B cell (primary cell): ENCODE measurements at regions not wholly inside any gene's neighbourhood (a gene's known extent, or its start where the extent isn't known, plus 50 kb on each side); places are given as distances from the start of the nearest gene placed in this dataset.

Experiments
- ATAC-seq: fragments of 200-7000 bp; cut with Tn5 transposase; one replicate; pipeline ENCODE4 v1.10.0; 2021; ENCODE audit warnings: low read depth, mild to moderate bottlenecking, moderate number of reproducible peaks, moderate library complexity
- CTCF ChIA-PET: fragments of 350-600 bp; sonication (Branson Sonifier 250); formaldehyde crosslinking; loops from one replicate; lab custom pipeline; 2021; ENCODE audit warnings: antibody characterized with exemption, inconsistent platforms; lab: Charles Lee
- POLR2A ChIA-PET: fragments of 350-600 bp; sonication (Branson Sonifier 250); formaldehyde crosslinking; loops from one replicate; lab custom pipeline; 2021; ENCODE audit warnings: antibody characterized with exemption; lab: Charles Lee
- DNase-seq: peaks from one replicate; pipeline ENCODE4 v3.0.0; 2013
- H2AFZ ChIP-seq: 2 replicates; pipeline ENCODE4 v1.6.1; 2012; ENCODE audit warnings: mild to moderate bottlenecking, low read depth, low read length; ENCODE audit not compliant: insufficient read depth, poor library complexity, severe bottlenecking
- H3K27ac ChIP-seq, 2 donors: 1 replicate in 1 of 2; 2 replicates in 1 of 2; pipeline ENCODE4 v1.5.1; 2012 to 2013; ENCODE audit warnings: low read length in 2 of 2, mild to moderate bottlenecking in 2 of 2, moderate library complexity in 1 of 2
- H3K27me3 ChIP-seq, 4 experiments: fragments of 200-600 bp in 1 of 4; sonication (generic) in 1 of 4; replicated peaks in 1 of 4; 1 replicate in 2 of 4; 2 replicates in 2 of 4; pipeline versions ENCODE4 v1.6.1 to v1.7.0; 2013 to 2016; ENCODE audit warnings: low read length in 3 of 4, mild to moderate bottlenecking in 2 of 4, mixed read lengths in 1 of 4, moderate library complexity in 1 of 4; ENCODE audit not compliant: insufficient read depth in 4 of 4, control insufficient read depth in 3 of 4; ENCODE audit errors: control extremely low read depth in 1 of 4
- H3K36me3 ChIP-seq, 2 experiments: replicated peaks in 1 of 2; 1 replicate in 1 of 2; 2 replicates in 1 of 2; pipeline versions ENCODE4 v1.6.1 to v1.7.1; 2013; ENCODE audit warnings: low read length in 1 of 2; ENCODE audit not compliant: insufficient read depth in 2 of 2, control insufficient read depth in 1 of 2; ENCODE audit errors: control extremely low read depth in 1 of 2, extremely low read depth in 1 of 2
- H3K4me1 ChIP-seq, 2 donors: fragments of 200-600 bp in 1 of 2; sonication (generic) in 1 of 2; 1 replicate in 1 of 2; 2 replicates in 1 of 2; pipeline versions ENCODE4 v1.5.1 to v1.6.1; 2013 to 2017; ENCODE audit warnings: low read length in 2 of 2; ENCODE audit not compliant: control insufficient read depth in 2 of 2, insufficient read depth in 2 of 2
- H3K4me2 ChIP-seq: replicated peaks from 2 replicates; pipeline ENCODE3; 2012; ENCODE audit warnings: mild to moderate bottlenecking, low read depth, low read length; ENCODE audit not compliant: poor library complexity, severe bottlenecking
- H3K4me3 ChIP-seq, 5 experiments: fragments of 200-600 bp in 1 of 5; sonication (generic) in 1 of 5; 1 replicate in 3 of 5; 2 replicates in 2 of 5; pipeline versions ENCODE4 v1.5.1 to v1.7.0; 2011 to 2016; ENCODE audit warnings: low read length in 4 of 5, mild to moderate bottlenecking in 4 of 5, low read depth in 2 of 5, control low read depth in 1 of 5, moderate library complexity in 1 of 5; ENCODE audit not compliant: insufficient read depth in 1 of 5; ENCODE audit errors: control extremely low read depth in 1 of 5, extremely low read depth in 1 of 5
- H3K79me2 ChIP-seq: fragments of 200-600 bp; sonication (generic); one replicate; pipeline ENCODE4 v1.6.0; 2016; ENCODE audit warnings: low read length; ENCODE audit not compliant: control insufficient read depth, insufficient read depth
- H3K9ac ChIP-seq: fragments of 200-600 bp; sonication (generic); 2 replicates; pipeline ENCODE4 v1.6.1; 2017; ENCODE audit warnings: mild to moderate bottlenecking, low read length, moderate library complexity
- H3K9me3 ChIP-seq, 3 donors: one replicate each; pipeline versions ENCODE4 v1.6.1 to v1.7.1; 2013; ENCODE audit warnings: low read length in 2 of 3; ENCODE audit not compliant: control insufficient read depth in 2 of 3, insufficient read depth in 1 of 3; ENCODE audit errors: control extremely low read depth in 1 of 3
- H4K20me1 ChIP-seq: 2 replicates; pipeline ENCODE4 v1.6.0; 2012; ENCODE audit warnings: mild to moderate bottlenecking, low read length; ENCODE audit not compliant: insufficient read depth, control insufficient read depth, poor library complexity, severe bottlenecking
- H3K27ac Mint-ChIP-seq: one replicate; pipeline ENCODE4 v1.8.0; 2021; ENCODE audit warnings: mixed read lengths
- H3K27me3 Mint-ChIP-seq: one replicate; pipeline ENCODE4 v1.8.0; 2021; ENCODE audit warnings: mixed read lengths
- H3K4me1 Mint-ChIP-seq: one replicate; pipeline ENCODE4 v1.8.0; 2021; ENCODE audit warnings: mixed read lengths
- H3K4me3 Mint-ChIP-seq: one replicate; pipeline ENCODE4 v1.8.0; 2021; ENCODE audit warnings: mixed read lengths
- H3K9me3 Mint-ChIP-seq: one replicate; pipeline ENCODE4 v1.8.0; 2022; ENCODE audit warnings: mixed read lengths; ENCODE audit not compliant: insufficient read depth
- CTCF ChIP-seq: fragments of 200-600 bp; IDR thresholded peaks from one replicate; pipeline ENCODE4 v1.8.0; 2022; ENCODE audit warnings: antibody characterized with exemption, mild to moderate bottlenecking
- EZH2 ChIP-seq: IDR thresholded peaks from 2 replicates; pipeline ENCODE4 v1.6.1; 2012; ENCODE audit warnings: borderline replicate concordance, low read depth, mild to moderate bottlenecking, moderate library complexity, low read length; ENCODE audit not compliant: insufficient read depth, poor library complexity, severe bottlenecking
- WGBS: methylation state at CpG from one replicate; pipeline ENCODE4 v1.1.5; 2013; ENCODE audit warnings: missing lambda C conversion rate; ENCODE audit not compliant: insufficient coverage; 5-methylcytosine and 5-hydroxymethylcytosine counted together
- intact Hi-C: fragments of 100-400 bp; cut with micrococcal nuclease; formaldehyde crosslinking; loops from one replicate; pipeline ENCODE4 v1.10.0; 2022

GRCh38 chr17:82998637-82999036 is 80.8 kb upstream of the METRNL start:
- no CpG with 5 or more reads among the region's 3 CpGs for WGBS
- Histone ChIP-seq H3K4me2 (no peak overlapping the region), H2AFZ (no peak overlapping the region), H4K20me1 (no peaks in the 10 kb centered on the region), H3K27ac (no peak overlapping the region), H3K36me3 (peaks cover 0 to 1% of the 10 kb centered on the region in 2 experiments), H3K9me3 (peaks cover 0 to 8% (median 4%) of the 10 kb centered on the region in 3 donors), H3K27me3 (no peaks in the 10 kb centered on the region), H3K4me3 (no peak overlapping the region), H3K79me2 (no peaks in the 10 kb centered on the region), H3K4me1 (no peaks in the 10 kb centered on the region), H3K9ac (no peak overlapping the region)
- Mint-ChIP-seq H3K4me1 (no peaks in the 10 kb centered on the region), H3K27me3 (no peaks in the 10 kb centered on the region), H3K9me3 (peaks cover 2% of the 10 kb centered on the region), H3K4me3 (no peak overlapping the region), H3K27ac (no peak overlapping the region)
- no peak for TF ChIP-seq EZH2
- TF ChIP-seq CTCF: no peak
- ChIA-PET POLR2A (no interaction called here), CTCF (no interaction called here)
- no peak for ATAC-seq
- intact Hi-C loops: no loop called here
- no peak for DNase-seq

GRCh38 chr17:83000738-83001137 is 78.7 kb upstream of the METRNL start:
- Histone ChIP-seq H2AFZ (no peak overlapping the region), H3K27me3 (no peaks in the 10 kb centered on the region), H3K9me3 (peaks cover 0 to 8% (median 1%) of the 10 kb centered on the region in 3 donors), H3K9ac (no peak overlapping the region), H3K36me3 (peaks cover 1 to 4% of the 10 kb centered on the region in 2 experiments), H4K20me1 (no peaks in the 10 kb centered on the region), H3K27ac (no peak overlapping the region), H3K79me2 (no peaks in the 10 kb centered on the region), H3K4me3 (no peak overlapping the region), H3K4me1 (no peaks in the 10 kb centered on the region), H3K4me2 (no peak overlapping the region)
- H3K9me3 Mint-ChIP-seq: peaks cover 2% of the 10 kb centered on the region
- H3K4me1 Mint-ChIP-seq: no peaks in the 10 kb centered on the region
- intact Hi-C loops: no loop called here
- ATAC-seq (no peak), DNase-seq (no peak)
- CTCF ChIA-PET: no interaction called here
- TF ChIP-seq CTCF (no peak), EZH2 (no peak)
- H3K27me3 Mint-ChIP-seq: no peaks in the 10 kb centered on the region
- 78% methylated on average over 5 of the region's 6 CpGs for WGBS
- no peak overlapping the region for H3K4me3 Mint-ChIP-seq
- POLR2A ChIA-PET: no interaction called here
- H3K27ac Mint-ChIP-seq: no peak overlapping the region
